Endothelial cell of umbilical vein (primary cell): ENCODE measurements at regions not wholly inside any gene's neighbourhood (a gene's known extent, or its start where the extent isn't known, plus 50 kb on each side); places are given as distances from the start of the nearest gene placed in this dataset.

Experiments used
- BruUV-seq: library from RNA; stranded (reverse); fragments of 400-500 nt; replicated peaks from 2 replicates; lab custom pipeline; 2021; lab: Mats Ljungman, UMichigan
- CTCF ChIA-PET: fragments of 300-600, 350-600 bp; sonication (Branson Sonifier 250); formaldehyde crosslinking; loops from one replicate; lab custom pipeline; 2021; ENCODE audit warnings: antibody characterized with exemption, inconsistent platforms; lab: Charles Lee
- POLR2A ChIA-PET: fragments of 300-600, 350-600 bp; sonication (Branson Sonifier 250); formaldehyde crosslinking; loops from one replicate; lab custom pipeline; 2021; ENCODE audit warnings: antibody characterized with exemption, inconsistent platforms; lab: Charles Lee
- DNase-seq: peaks from one replicate; pipeline ENCODE4 v3.0.0-alpha.2; 2011; ENCODE audit warnings: low read depth, low spot score
- FAIRE-seq: peaks from 2 replicates; lab custom pipeline; 2011; peaks lifted over from hg19 to GRCh38; lab: Jason Lieb, UNC
- H2AFZ ChIP-seq: 2 replicates; pipeline ENCODE4 v1.6.0; 2012; ENCODE audit warnings: low read depth, low read length, control low read depth, inconsistent platforms
- H3K27ac ChIP-seq: 2 replicates; pipeline ENCODE4 v1.5.1; 2011; ENCODE audit warnings: low read depth, mild to moderate bottlenecking, control low read depth, low read length, moderate library complexity; ENCODE audit not compliant: insufficient read depth
- H3K27me3 ChIP-seq, 2 experiments: 2 replicates each; pipeline versions ENCODE4 v1.6.0 to v1.6.1; 2011; ENCODE audit warnings: low read length in 2 of 2, mixed read lengths in 1 of 2; ENCODE audit not compliant: control insufficient read depth in 2 of 2, insufficient read depth in 2 of 2
- H3K36me3 ChIP-seq, 2 experiments: 2 replicates in 1 of 2; 3 replicates in 1 of 2; pipeline ENCODE4 v1.5.1; 2011; ENCODE audit warnings: low read length in 2 of 2, mild to moderate bottlenecking in 1 of 2, moderate library complexity in 1 of 2; ENCODE audit not compliant: control insufficient read depth in 2 of 2, insufficient read depth in 2 of 2; ENCODE audit errors: extremely low read depth in 1 of 2
- H3K4me1 ChIP-seq: 3 replicates; pipeline ENCODE4 v1.5.1; 2011; ENCODE audit warnings: mild to moderate bottlenecking, low read length; ENCODE audit not compliant: control insufficient read depth, insufficient read depth; ENCODE audit errors: extremely low read depth
- H3K4me2 ChIP-seq: 2 replicates; pipeline ENCODE4 v1.6.1; 2011; ENCODE audit warnings: low read length, control low read depth, mixed read lengths; ENCODE audit not compliant: insufficient read depth
- H3K4me3 ChIP-seq, 3 experiments: fragments of 200-600 bp in 1 of 3; sonication (generic), shearing (Covaris generic) in 1 of 3; replicated peaks in 1 of 3; 2 replicates each; pipeline ENCODE4 v1.5.1; 2011 to 2016; ENCODE audit warnings: control low read depth in 3 of 3, low read length in 3 of 3, mild to moderate bottlenecking in 2 of 3, inconsistent platforms in 1 of 3, low read depth in 1 of 3, moderate library complexity in 1 of 3; ENCODE audit not compliant: insufficient read depth in 1 of 3
- H3K79me2 ChIP-seq: 2 replicates; pipeline ENCODE4 v1.6.0; 2012; ENCODE audit warnings: low read length, inconsistent platforms; ENCODE audit not compliant: control insufficient read depth, insufficient read depth
- H3K9ac ChIP-seq: replicated peaks from 2 replicates; pipeline ENCODE3; 2011; ENCODE audit warnings: low read length, control low read depth; ENCODE audit not compliant: insufficient read depth; ENCODE audit errors: extremely low read depth
- H3K9me1 ChIP-seq: replicated peaks from 3 replicates; pipeline ENCODE4 v1.6.0; 2011; ENCODE audit warnings: mild to moderate bottlenecking, low read length; ENCODE audit not compliant: control insufficient read depth, insufficient read depth; ENCODE audit errors: extremely low read depth
- H3K9me3 ChIP-seq: replicated peaks from 2 replicates; pipeline ENCODE4 v1.5.1; 2012; ENCODE audit warnings: low read length, inconsistent platforms; ENCODE audit not compliant: control insufficient read depth, insufficient read depth
- H4K20me1 ChIP-seq: replicated peaks from 2 replicates; pipeline ENCODE3; 2011; ENCODE audit warnings: mild to moderate bottlenecking, low read length; ENCODE audit not compliant: control insufficient read depth, insufficient read depth; ENCODE audit errors: extremely low read depth
- EZH2 ChIP-seq: IDR thresholded peaks from 2 replicates; pipeline ENCODE4 v1.6.1; 2012; ENCODE audit warnings: borderline replicate concordance, low read depth, mild to moderate bottlenecking, moderate library complexity, low read length, inconsistent platforms; ENCODE audit not compliant: severe bottlenecking
- FOS ChIP-seq: IDR thresholded peaks from 2 replicates; pipeline ENCODE4 v1.6.1; 2011; ENCODE audit warnings: mild to moderate bottlenecking, low read length, moderate library complexity, borderline replicate concordance; ENCODE audit not compliant: insufficient read depth
- GATA2 ChIP-seq: IDR thresholded peaks from 2 replicates; pipeline ENCODE4 v1.7.0; 2011; ENCODE audit warnings: low read depth, mild to moderate bottlenecking, moderate library complexity, mixed read lengths, low read length; ENCODE audit not compliant: insufficient read length, insufficient read depth
- JUN ChIP-seq: IDR thresholded peaks from 2 replicates; pipeline ENCODE4 v1.6.1; 2011; ENCODE audit warnings: borderline replicate concordance, low read depth; ENCODE audit not compliant: insufficient read length, insufficient read depth
- MYC ChIP-seq: IDR thresholded peaks from one replicate; pipeline ENCODE4 v1.6.1; 2011; ENCODE audit warnings: mild to moderate bottlenecking, low read depth, low read length
- POLR2A ChIP-seq: IDR thresholded peaks from 2 replicates; pipeline ENCODE4 v1.6.1; 2012; ENCODE audit warnings: low read depth, mild to moderate bottlenecking, control low read depth, low read length
- POLR2AphosphoS5 ChIP-seq: IDR thresholded peaks from 2 replicates; pipeline ENCODE4 v1.6.1; 2012; ENCODE audit warnings: low read depth, mild to moderate bottlenecking, control low read depth, low read length, moderate library complexity; ENCODE audit not compliant: insufficient read depth
- dilution Hi-C: fragments of 300-500 bp; cut with MboI; formaldehyde crosslinking; loops from one replicate; pipeline ENCODE4 v1.15.0; 2019; ENCODE audit warnings: low sequenced_read_pairs; ENCODE audit not compliant: extremely low pct_ligation_motif_present
- intact Hi-C: fragments of 100-400 bp; cut with micrococcal nuclease; formaldehyde crosslinking; loops from one replicate; pipeline ENCODE4 v1.10.0; 2022
- TF ChIP-seq, protein P1 (sequence below), 2 donors: IDR thresholded peaks; 1 replicate in 1 of 2; 2 replicates in 1 of 2; pipeline ENCODE4 v1.5.1; 2011; ENCODE audit warnings: low read length in 2 of 2, mild to moderate bottlenecking in 2 of 2, moderate library complexity in 2 of 2, control low read depth in 1 of 2, inconsistent platforms in 1 of 2, low read depth in 1 of 2; ENCODE audit not compliant: insufficient read depth in 1 of 2; ENCODE audit errors: extremely low read depth in 1 of 2
- TF ChIP-seq, protein P2 (sequence below): IDR thresholded peaks from 2 replicates; pipeline ENCODE4 v1.6.1; 2011; ENCODE audit not compliant: insufficient read depth, insufficient read length

DNA sequence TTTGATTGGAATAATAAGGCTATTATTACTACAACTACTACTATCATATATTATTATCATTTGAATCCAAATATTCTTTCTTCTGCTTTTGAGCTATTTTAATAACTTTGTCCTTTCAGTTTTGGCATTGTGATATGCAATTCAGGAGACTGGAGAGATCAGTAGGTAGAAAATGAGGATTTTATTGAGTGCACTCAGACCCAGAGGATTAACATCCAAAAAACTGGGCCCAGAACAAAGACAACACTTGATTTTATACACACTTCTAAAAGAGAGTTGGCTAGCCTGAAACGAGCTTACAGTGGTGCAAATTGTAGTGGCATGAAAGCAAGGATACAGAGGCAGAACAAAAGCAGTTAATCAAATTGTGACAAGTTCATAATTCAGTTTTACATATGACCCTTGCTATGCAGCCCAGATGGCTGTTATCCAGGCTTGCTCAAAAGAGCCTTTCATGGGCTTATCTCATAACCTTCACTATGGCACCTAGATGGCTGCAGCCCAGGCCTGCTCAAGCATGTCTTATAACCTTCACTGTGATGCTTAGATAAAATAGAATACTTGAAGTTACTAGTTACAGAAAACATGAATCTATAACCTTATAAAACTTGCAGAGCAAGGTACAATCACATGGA lies 796.3 kb upstream of the RAG2 start:
- no peak overlapping the region for H2AFZ ChIP-seq
- H3K9me3 ChIP-seq = peaks cover 5% of the 10 kb centered on the region
- TF ChIP-seq FOS (no peak), POLR2A (no peak), GATA2 (no peak)
- TF ChIP-seq, protein P1, sequence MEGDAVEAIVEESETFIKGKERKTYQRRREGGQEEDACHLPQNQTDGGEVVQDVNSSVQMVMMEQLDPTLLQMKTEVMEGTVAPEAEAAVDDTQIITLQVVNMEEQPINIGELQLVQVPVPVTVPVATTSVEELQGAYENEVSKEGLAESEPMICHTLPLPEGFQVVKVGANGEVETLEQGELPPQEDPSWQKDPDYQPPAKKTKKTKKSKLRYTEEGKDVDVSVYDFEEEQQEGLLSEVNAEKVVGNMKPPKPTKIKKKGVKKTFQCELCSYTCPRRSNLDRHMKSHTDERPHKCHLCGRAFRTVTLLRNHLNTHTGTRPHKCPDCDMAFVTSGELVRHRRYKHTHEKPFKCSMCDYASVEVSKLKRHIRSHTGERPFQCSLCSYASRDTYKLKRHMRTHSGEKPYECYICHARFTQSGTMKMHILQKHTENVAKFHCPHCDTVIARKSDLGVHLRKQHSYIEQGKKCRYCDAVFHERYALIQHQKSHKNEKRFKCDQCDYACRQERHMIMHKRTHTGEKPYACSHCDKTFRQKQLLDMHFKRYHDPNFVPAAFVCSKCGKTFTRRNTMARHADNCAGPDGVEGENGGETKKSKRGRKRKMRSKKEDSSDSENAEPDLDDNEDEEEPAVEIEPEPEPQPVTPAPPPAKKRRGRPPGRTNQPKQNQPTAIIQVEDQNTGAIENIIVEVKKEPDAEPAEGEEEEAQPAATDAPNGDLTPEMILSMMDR (IDR thresholded peaks at IDR 0.05; ENCODE audit: extremely low read depth in 1 of 2, insufficient read depth in 1 of 2, low read depth in 1 of 2, low read length in 2 of 2) = no peak
- TF ChIP-seq, protein P2, sequence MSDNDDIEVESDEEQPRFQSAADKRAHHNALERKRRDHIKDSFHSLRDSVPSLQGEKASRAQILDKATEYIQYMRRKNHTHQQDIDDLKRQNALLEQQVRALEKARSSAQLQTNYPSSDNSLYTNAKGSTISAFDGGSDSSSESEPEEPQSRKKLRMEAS = no peak
- H3K4me2 ChIP-seq = no peak overlapping the region
- intact Hi-C loops (no loop called here), dilution Hi-C loops (no loop called here)
- H3K27me3 ChIP-seq = no peaks in the 10 kb centered on the region
- ChIA-PET POLR2A (no interaction called here), CTCF (no interaction called here)
- H3K36me3 ChIP-seq = no peaks in the 10 kb centered on the region
- BruUV-seq = no TSS peak
- H3K9me1 ChIP-seq = no peaks in the 10 kb centered on the region
- H3K27ac ChIP-seq = no peak overlapping the region
- H3K4me1 ChIP-seq = no peaks in the 10 kb centered on the region
- no peaks in the 10 kb centered on the region for H4K20me1 ChIP-seq
- H3K9ac ChIP-seq = no peak overlapping the region
- no peaks in the 10 kb centered on the region for H3K79me2 ChIP-seq
- DNase-seq (no peak), FAIRE-seq (no peak)
- no peak overlapping the region for H3K4me3 ChIP-seq

DNA sequence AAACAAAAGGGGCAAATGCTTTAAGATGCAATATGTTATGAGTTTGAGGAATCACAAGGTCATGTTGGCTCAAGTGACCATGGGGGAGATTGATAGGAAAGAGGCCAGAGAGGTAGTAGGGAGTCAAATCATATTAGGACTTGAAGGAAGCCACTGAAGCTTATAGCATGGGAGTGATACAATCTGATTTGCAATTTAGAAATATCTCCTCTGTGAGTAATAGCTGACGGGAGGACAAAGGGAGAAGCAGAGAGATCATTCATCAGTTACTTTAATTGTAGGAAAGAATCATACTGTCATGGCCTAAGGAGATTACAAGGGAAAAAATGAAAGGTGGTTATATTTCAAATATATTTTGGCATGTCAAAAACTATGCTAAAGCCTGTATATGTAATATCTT lies 793.6 kb upstream of the RAG2 start:
- Histone ChIP-seq H2AFZ (no peak overlapping the region), H3K4me1 (no peaks in the 10 kb centered on the region), H3K79me2 (no peaks in the 10 kb centered on the region), H3K9me3 (peaks cover 5% of the 10 kb centered on the region), H3K36me3 (no peaks in the 10 kb centered on the region), H3K4me2 (no peak overlapping the region), H4K20me1 (no peaks in the 10 kb centered on the region), H3K9ac (no peak overlapping the region), H3K27ac (no peak overlapping the region), H3K9me1 (no peaks in the 10 kb centered on the region), H3K4me3 (no peak overlapping the region), H3K27me3 (no peaks in the 10 kb centered on the region)
- no peak for DNase-seq
- dilution Hi-C loops (no loop called here), intact Hi-C loops (no loop called here)
- CTCF ChIA-PET = no interaction called here
- POLR2A ChIA-PET = no interaction called here
- TF ChIP-seq, protein P2 = no peak
- TF ChIP-seq POLR2AphosphoS5 (no peak), EZH2 (no peak), JUN (no peak), POLR2A (no peak), GATA2 (no peak), FOS (no peak), MYC (no peak)
- TF ChIP-seq, protein P1 (IDR thresholded peaks at IDR 0.05; ENCODE audit: extremely low read depth in 1 of 2, insufficient read depth in 1 of 2, low read depth in 1 of 2, low read length in 2 of 2) = no peak
- no TSS peak for BruUV-seq
- no peak for FAIRE-seq
